HEK293 (cell line): ENCODE measurements at regions not wholly inside any gene's neighbourhood (a gene's known extent, or its start where the extent isn't known, plus 50 kb on each side); places are given as distances from the start of the nearest gene placed in this dataset.

ENCODE experiments used
- CTCF ChIA-PET: fragments of 350-600 bp; formaldehyde crosslinking; extraction: SDS; loops from one replicate; lab custom pipeline; 2021; ENCODE audit warnings: antibody characterized with exemption; lab: Yijun Ruan, JAX
- POLR2A ChIA-PET: fragments of 300-600 bp; formaldehyde crosslinking; extraction: SDS; loops from one replicate; lab custom pipeline; 2020; ENCODE audit warnings: antibody characterized with exemption, inconsistent platforms; lab: Yijun Ruan, JAX
- H3K27ac ChIP-seq: fragments of 200-500 bp; sonication (Bioruptor generic); 2 replicates; pipeline ENCODE4 v1.5.1; 2014; ENCODE audit warnings: low read depth, low read length, control low read depth, inconsistent platforms; ENCODE audit errors: extremely low read depth
- H3K36me3 ChIP-seq, 2 experiments: fragments of 200-500 bp in 1 of 2; sonication (Bioruptor generic) in 1 of 2; 1 replicate in 1 of 2; 2 replicates in 1 of 2; pipeline ENCODE4 v1.5.1; 2014 to 2017; ENCODE audit warnings: inconsistent platforms in 2 of 2, low read length in 2 of 2; ENCODE audit not compliant: control insufficient read depth in 2 of 2, insufficient read depth in 1 of 2
- H3K4me1 ChIP-seq: fragments of 200-500 bp; sonication (Bioruptor generic); 2 replicates; pipeline ENCODE4 v1.5.1; 2014; ENCODE audit warnings: mild to moderate bottlenecking, low read length, inconsistent platforms; ENCODE audit not compliant: control insufficient read depth, insufficient read depth
- H3K4me3 ChIP-seq: 2 replicates; pipeline ENCODE4 v1.5.1; 2011; ENCODE audit warnings: low read depth, mild to moderate bottlenecking, control low read depth, low read length, moderate library complexity
- H3K9me3 ChIP-seq: fragments of 200-500 bp; sonication (Bioruptor generic); 2 replicates; pipeline ENCODE4 v1.5.1; 2014; ENCODE audit warnings: low read depth, low read length, inconsistent platforms; ENCODE audit not compliant: control insufficient read depth, insufficient read depth
- HOXA7 ChIP-seq: sonication (generic); formaldehyde crosslinking; IDR thresholded peaks from 2 replicates; pipeline ENCODE4 v1.8.1; 2022; ENCODE audit warnings: missing genetic modification reagents, borderline replicate concordance
- KLF7 ChIP-seq: fragments of 450-650 bp; formaldehyde crosslinking; IDR thresholded peaks from 2 replicates; pipeline ENCODE4 v1.5.1; 2016; ENCODE audit warnings: missing biosample characterization, missing genetic modification characterization, borderline replicate concordance
- KLF9 ChIP-seq: fragments of 450-650 bp; formaldehyde crosslinking; IDR thresholded peaks from 2 replicates; pipeline ENCODE4 v1.5.1; 2016; ENCODE audit warnings: missing biosample characterization, missing genetic modification characterization, low read depth
- OSR2 ChIP-seq: fragments of 450-650 bp; formaldehyde crosslinking; IDR thresholded peaks from 2 replicates; pipeline ENCODE4 v1.5.1; 2016; ENCODE audit warnings: missing biosample characterization, missing genetic modification characterization
- OVOL3 ChIP-seq: fragments of 450-650 bp; formaldehyde crosslinking; IDR thresholded peaks from 2 replicates; pipeline ENCODE4 v1.5.1; 2016; ENCODE audit warnings: missing biosample characterization, missing genetic modification characterization
- PATZ1 ChIP-seq: fragments of 450-650 bp; formaldehyde crosslinking; IDR thresholded peaks from 2 replicates; pipeline ENCODE4 v1.5.1; 2016; ENCODE audit warnings: missing biosample characterization, missing genetic modification characterization
- SALL2 ChIP-seq: fragments of 450-650 bp; formaldehyde crosslinking; IDR thresholded peaks from 2 replicates; pipeline ENCODE4 v1.5.0; 2017; ENCODE audit warnings: missing biosample characterization, mild to moderate bottlenecking, missing genetic modification characterization, borderline replicate concordance
- YY1 ChIP-seq: fragments of 450-650 bp; formaldehyde crosslinking; IDR thresholded peaks from 2 replicates; pipeline ENCODE4 v1.5.1; 2018; ENCODE audit warnings: missing biosample characterization, missing genetic modification characterization
- ZBTB20 ChIP-seq: fragments of 450-650 bp; formaldehyde crosslinking; IDR thresholded peaks from 2 replicates; pipeline ENCODE4 v1.5.1; 2016; ENCODE audit warnings: missing biosample characterization, missing genetic modification characterization
- ZBTB48 ChIP-seq: fragments of 450-650 bp; formaldehyde crosslinking; IDR thresholded peaks from 2 replicates; pipeline ENCODE4 v1.5.1; 2016; ENCODE audit warnings: missing biosample characterization, missing genetic modification characterization
- ZEB2 ChIP-seq: fragments of 450-650 bp; formaldehyde crosslinking; IDR thresholded peaks from 2 replicates; pipeline ENCODE4 v1.5.1; 2016; ENCODE audit warnings: missing biosample characterization, missing genetic modification characterization
- ZNF138 ChIP-seq: fragments of 450-650 bp; formaldehyde crosslinking; IDR thresholded peaks from 2 replicates; pipeline ENCODE4 v1.5.1; 2016; ENCODE audit warnings: missing biosample characterization, missing genetic modification characterization, borderline replicate concordance
- ZNF202 ChIP-seq: fragments of 450-650 bp; formaldehyde crosslinking; IDR thresholded peaks from 2 replicates; pipeline ENCODE4 v1.5.1; 2016; ENCODE audit warnings: missing biosample characterization, missing genetic modification characterization, borderline replicate concordance
- ZNF26 ChIP-seq: fragments of 450-650 bp; formaldehyde crosslinking; IDR thresholded peaks from 2 replicates; pipeline ENCODE4 v1.5.1; 2016; ENCODE audit warnings: missing biosample characterization, missing genetic modification characterization
- ZNF354C ChIP-seq: fragments of 450-650 bp; formaldehyde crosslinking; IDR thresholded peaks from 2 replicates; pipeline ENCODE4 v1.5.1; 2016; ENCODE audit warnings: missing biosample characterization, missing genetic modification characterization, low read depth, borderline replicate concordance
- ZNF37A ChIP-seq: fragments of 450-650 bp; IDR thresholded peaks from 2 replicates; pipeline ENCODE4 v1.5.1; 2018; ENCODE audit warnings: missing biosample characterization, missing genetic modification characterization
- ZNF416 ChIP-seq: fragments of 450-650 bp; formaldehyde crosslinking; IDR thresholded peaks from 2 replicates; pipeline ENCODE4 v1.5.1; 2016; ENCODE audit warnings: missing biosample characterization, missing genetic modification characterization
- ZNF433 ChIP-seq: fragments of 450-650 bp; formaldehyde crosslinking; IDR thresholded peaks from 2 replicates; pipeline ENCODE4 v1.5.1; 2016; ENCODE audit warnings: missing biosample characterization, missing genetic modification characterization, low read depth
- ZNF449 ChIP-seq: fragments of 450-650 bp; formaldehyde crosslinking; IDR thresholded peaks from 2 replicates; pipeline ENCODE4 v1.5.1; 2017; ENCODE audit warnings: missing biosample characterization, mild to moderate bottlenecking, missing genetic modification characterization, moderate library complexity
- ZNF510 ChIP-seq: fragments of 450-650 bp; formaldehyde crosslinking; IDR thresholded peaks from 2 replicates; pipeline ENCODE4 v1.5.1; 2018; ENCODE audit warnings: mild to moderate bottlenecking, missing genetic modification characterization, missing biosample characterization; ENCODE audit not compliant: insufficient replicate concordance
- ZNF561 ChIP-seq: fragments of 450-650 bp; IDR thresholded peaks from 2 replicates; pipeline ENCODE4 v1.5.1; 2018; ENCODE audit warnings: missing biosample characterization, missing genetic modification characterization, borderline replicate concordance
- ZNF580 ChIP-seq: fragments of 450-650 bp; formaldehyde crosslinking; IDR thresholded peaks from 2 replicates; pipeline ENCODE4 v1.5.1; 2016; ENCODE audit warnings: missing biosample characterization, missing genetic modification characterization
- ZNF585B ChIP-seq: fragments of 450-650 bp; formaldehyde crosslinking; IDR thresholded peaks from 2 replicates; pipeline ENCODE4 v1.5.1; 2016; ENCODE audit warnings: missing biosample characterization, missing genetic modification characterization
- ZNF701 ChIP-seq: fragments of 450-650 bp; formaldehyde crosslinking; IDR thresholded peaks from 2 replicates; pipeline ENCODE4 v1.5.1; 2016; ENCODE audit warnings: missing biosample characterization, missing genetic modification characterization
- ZSCAN16 ChIP-seq: fragments of 450-650 bp; formaldehyde crosslinking; IDR thresholded peaks from 2 replicates; pipeline ENCODE4 v1.5.1; 2016; ENCODE audit warnings: missing biosample characterization, missing genetic modification characterization
- ZXDB ChIP-seq: fragments of 450-650 bp; formaldehyde crosslinking; IDR thresholded peaks from 2 replicates; pipeline ENCODE4 v1.5.1; 2016; ENCODE audit warnings: missing biosample characterization, missing genetic modification characterization
- TF ChIP-seq, protein P1 (sequence below): fragments of 450-650 bp; formaldehyde crosslinking; IDR thresholded peaks from 2 replicates; pipeline ENCODE4 v1.5.1; 2016; ENCODE audit warnings: missing biosample characterization, missing genetic modification characterization

- CTCF ChIA-PET: no interaction called here
- POLR2A ChIA-PET: no interaction called here
- H3K4me1 ChIP-seq: no peaks in the 10 kb centered on the region
- H3K27ac ChIP-seq: no peak overlapping the region
- H3K36me3 ChIP-seq: no peaks in the 10 kb centered on the region
- no peaks in the 10 kb centered on the region for H3K9me3 ChIP-seq
- no peak overlapping the region for H3K4me3 ChIP-seq
- TF ChIP-seq ZBTB20 (tag by site-specific recombination): no peak
These were observed 558.2 kb upstream of the CITED2 start for GRCh38 chr6:139932671-139933070.

- no peaks in the 10 kb centered on the region for H3K36me3 ChIP-seq
- TF ChIP-seq OSR2 (no peak), KLF7 (no peak), ZNF701 (tag by site-specific recombination) (no peak), ZEB2 (no peak), ZNF416 (no peak), SALL2 (tag by site-specific recombination) (no peak), ZNF26 (tag by site-specific recombination) (no peak), OVOL3 (tag by site-specific recombination) (no peak), ZNF580 (no peak), ZNF510 (tag by site-specific recombination) (no peak), ZXDB (tag by site-specific recombination) (no peak), HOXA7 (CRISPR knock-in tag) (no peak), ZNF449 (tag by site-specific recombination) (no peak), ZNF37A (tag by site-specific recombination) (no peak), KLF9 (no peak), ZNF202 (tag by site-specific recombination) (no peak), ZSCAN16 (no peak)
- TF ChIP-seq, all 188 proteins: peak for 0
- ChIA-PET CTCF (no interaction called here), POLR2A (no interaction called here)
- no peaks in the 10 kb centered on the region for H3K9me3 ChIP-seq
- H3K4me3 ChIP-seq: no peak overlapping the region
- peaks cover 3% of the 10 kb centered on the region; the same call in 1 of the 2 replicates for H3K4me1 ChIP-seq
- no peak overlapping the region for H3K27ac ChIP-seq
These were observed 557.3 kb upstream of the CITED2 start for GRCh38 chr6:139931747-139932146.

GRCh38 chr6:139927742-139928305, 553.4 kb upstream of the CITED2 start:
- no peak overlapping the region for H3K27ac ChIP-seq
- H3K36me3 ChIP-seq: no peaks in the 10 kb centered on the region
- H3K9me3 ChIP-seq: no peaks in the 10 kb centered on the region
- peaks cover 12% of the 10 kb centered on the region for H3K4me1 ChIP-seq
- H3K4me3 ChIP-seq: no peak overlapping the region
- TF ChIP-seq PATZ1 (tag by site-specific recombination) (no peak), YY1 (tag by site-specific recombination) (no peak), ZNF585B (tag by site-specific recombination) (no peak), ZNF138 (tag by site-specific recombination) (no peak), ZNF354C (tag by site-specific recombination) (no peak), ZNF561 (tag by site-specific recombination) (no peak), ZBTB48 (tag by site-specific recombination) (no peak), ZNF433 (tag by site-specific recombination) (no peak)
- TF ChIP-seq, protein P1, sequence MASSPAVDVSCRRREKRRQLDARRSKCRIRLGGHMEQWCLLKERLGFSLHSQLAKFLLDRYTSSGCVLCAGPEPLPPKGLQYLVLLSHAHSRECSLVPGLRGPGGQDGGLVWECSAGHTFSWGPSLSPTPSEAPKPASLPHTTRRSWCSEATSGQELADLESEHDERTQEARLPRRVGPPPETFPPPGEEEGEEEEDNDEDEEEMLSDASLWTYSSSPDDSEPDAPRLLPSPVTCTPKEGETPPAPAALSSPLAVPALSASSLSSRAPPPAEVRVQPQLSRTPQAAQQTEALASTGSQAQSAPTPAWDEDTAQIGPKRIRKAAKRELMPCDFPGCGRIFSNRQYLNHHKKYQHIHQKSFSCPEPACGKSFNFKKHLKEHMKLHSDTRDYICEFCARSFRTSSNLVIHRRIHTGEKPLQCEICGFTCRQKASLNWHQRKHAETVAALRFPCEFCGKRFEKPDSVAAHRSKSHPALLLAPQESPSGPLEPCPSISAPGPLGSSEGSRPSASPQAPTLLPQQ: no peak
- ChIA-PET CTCF (no interaction called here), POLR2A (no interaction called here)
